HG02885 (cell line): ENCODE measurements at regions not wholly inside any gene's neighbourhood (a gene's known extent, or its start where the extent isn't known, plus 50 kb on each side); places are given as distances from the start of the nearest gene placed in this dataset.
A peak's percentile ranks its signal among the peaks of the same experiment; 100 is the strongest.
"Not testable (repeated sequence)": the region's sequence is repeated elsewhere in the genome, so short reads cannot be mapped to it uniquely, and the experiment has no call there.

Source experiments
- ATAC-seq: cut with Tn5 transposase; IDR thresholded peaks from one replicate; pipeline ENCODE4 v1.9.1; 2021; ENCODE audit warnings: mild to moderate bottlenecking; ENCODE audit not compliant: unreplicated experiment, poor library complexity

DNA sequence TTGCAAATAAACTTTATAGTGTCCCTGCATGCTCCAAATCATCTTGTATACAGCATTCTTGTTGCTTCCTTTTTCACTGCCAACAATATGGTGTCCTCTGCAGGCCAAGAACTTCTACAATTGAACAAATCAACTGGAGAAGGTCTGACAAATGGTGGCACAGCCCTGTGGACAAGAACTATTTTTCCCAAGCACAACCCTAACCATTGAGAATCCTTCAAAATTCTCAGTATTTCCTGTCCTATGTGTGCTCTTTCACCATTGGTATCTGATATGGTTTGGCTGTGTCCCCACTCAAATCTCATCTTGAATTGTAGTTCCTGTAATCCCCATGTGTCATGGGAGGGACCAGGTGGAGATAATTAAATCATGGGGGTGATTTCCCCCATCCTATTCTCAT is 865.1 kb upstream of the ACVR2A start:
- ATAC-seq, result no peak

DNA sequence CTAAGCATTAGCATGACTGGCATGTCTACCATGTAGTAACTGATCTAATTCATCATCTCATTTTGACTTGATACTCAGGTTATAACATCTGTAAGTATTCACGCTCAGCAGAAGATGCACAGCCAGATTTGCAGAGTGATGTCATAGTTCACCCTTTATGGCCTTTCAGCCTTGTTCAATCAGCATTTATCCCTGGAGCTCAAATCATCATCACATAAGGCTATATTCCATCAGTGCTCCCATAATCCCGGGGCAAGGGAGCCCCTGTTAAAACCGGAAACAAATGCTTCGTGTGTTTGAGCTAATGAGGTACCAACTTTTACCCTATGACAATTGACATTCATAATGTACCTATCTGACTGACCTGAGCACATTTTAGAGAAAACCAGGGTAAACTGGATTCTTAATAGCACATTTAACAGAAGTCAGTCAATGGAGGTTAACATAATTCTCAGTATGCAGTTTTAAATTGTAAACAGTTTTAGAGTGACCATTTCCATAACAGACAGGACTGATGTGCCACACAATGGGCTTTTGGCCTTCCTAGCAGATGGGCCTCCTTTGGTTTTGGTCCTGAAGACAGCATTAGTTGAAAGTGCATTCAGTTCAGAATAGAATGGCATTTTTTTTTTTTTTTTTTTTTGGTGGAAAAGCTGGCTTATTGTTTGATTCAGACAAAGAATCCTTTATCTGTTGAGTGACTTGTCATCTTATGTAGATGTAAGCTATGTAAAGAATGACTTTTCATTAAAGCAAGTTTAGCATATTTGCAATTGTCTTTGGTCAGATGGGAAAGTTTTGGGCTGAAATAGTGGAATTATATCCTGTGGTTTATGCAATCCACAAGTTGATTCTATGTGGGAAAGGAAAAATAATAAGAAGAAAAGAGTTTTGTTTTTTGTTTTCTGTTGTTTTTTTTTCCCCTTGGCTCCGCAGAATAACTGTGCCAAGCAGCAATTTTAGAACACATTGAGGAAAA is 866.0 kb upstream of the ACVR2A start:
- ATAC-seq, result no peak

DNA sequence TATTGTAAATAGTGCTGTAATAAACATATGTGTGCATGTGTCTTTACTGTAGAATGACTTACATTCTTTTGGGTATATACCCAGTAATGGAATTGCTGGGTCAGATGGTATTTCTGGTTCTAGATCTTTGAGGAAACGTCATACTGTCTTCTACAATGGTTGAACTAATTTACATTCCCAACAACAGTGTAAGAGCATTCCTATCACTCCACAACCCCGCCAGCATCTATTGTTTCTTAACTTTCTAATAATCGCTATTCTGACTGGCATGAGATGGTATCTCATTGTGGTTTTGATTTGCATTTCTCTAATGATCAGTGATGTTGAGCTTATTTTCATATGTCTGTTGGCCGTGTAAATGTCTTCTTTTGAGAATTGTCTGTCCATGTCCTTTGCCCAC is 873.8 kb upstream of the ACVR2A start:
- not testable (repeated sequence) for ATAC-seq

DNA sequence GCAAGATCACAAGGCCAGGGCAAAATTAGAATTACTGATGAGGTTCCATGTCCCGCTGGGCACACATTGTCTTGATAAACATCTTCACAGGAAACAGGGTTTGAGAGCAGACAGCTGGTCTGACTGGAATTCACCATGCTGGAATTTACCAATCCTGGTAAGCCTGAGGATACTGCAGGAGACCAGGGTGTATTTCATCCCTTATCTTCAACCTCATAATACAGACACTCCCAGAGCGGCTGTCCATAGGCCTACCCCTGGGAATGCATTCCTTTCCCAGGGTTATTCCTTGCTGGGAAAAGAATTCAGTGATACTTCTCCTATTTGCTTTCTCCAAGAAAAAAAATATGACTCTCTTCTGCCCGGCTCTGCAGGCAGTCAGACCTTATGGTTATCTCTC is 875.1 kb upstream of the ACVR2A start:
- not testable (repeated sequence) for ATAC-seq

GRCh38 chr2:146964494-146964893 is 880.3 kb upstream of the ACVR2A start:
- ATAC-seq, result no peak

- ATAC-seq, result no peak
Measured at GRCh38 chr2:146954544-146954943, 890.3 kb upstream of the ACVR2A start.

DNA sequence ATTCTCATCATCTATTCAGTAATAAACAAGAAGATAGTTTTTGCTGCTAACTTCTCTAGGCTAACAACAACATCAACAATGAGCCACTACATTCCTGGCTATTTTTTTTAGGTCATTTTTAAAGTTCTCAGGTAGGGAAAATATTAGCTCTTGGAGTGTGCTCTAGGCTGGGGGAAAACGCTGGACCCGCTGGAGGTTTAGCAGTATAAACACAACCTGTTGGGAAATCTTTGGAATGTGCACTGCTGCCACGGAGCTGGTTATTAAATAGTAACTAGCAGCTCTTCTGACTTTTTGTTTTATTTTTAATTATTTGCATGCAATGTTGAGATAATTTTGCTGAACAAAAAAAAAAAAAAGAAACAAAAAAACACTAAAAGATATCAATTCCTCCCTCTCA is 892.1 kb upstream of the ACVR2A start:
- ATAC-seq, result no peak

DNA sequence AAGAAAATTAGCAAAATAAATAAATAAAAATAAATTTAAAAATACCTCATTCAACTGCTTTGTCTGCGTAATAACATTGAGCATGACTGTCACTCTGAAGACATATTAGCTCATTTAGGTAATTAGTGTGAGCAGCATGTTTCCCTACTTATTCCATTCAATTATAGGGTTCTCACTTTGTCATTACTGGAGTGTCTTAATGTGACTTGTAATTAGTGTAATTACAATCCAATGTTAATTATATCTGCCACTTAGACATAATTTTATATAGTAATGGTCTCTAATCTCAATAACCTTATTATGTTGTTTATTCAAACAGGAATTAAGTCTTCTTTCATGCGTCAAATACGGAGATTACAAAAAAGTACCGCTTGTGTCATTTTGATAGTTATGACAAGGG is 893.9 kb upstream of the ACVR2A start:
- no peak for ATAC-seq

GRCh38 chr2:146950361-146950760 is 894.5 kb upstream of the ACVR2A start:
- no peak for ATAC-seq

GRCh38 chr2:146949400-146949799 is 895.4 kb upstream of the ACVR2A start:
- ATAC-seq, result no peak

GRCh38 chr2:146944601-146945000 is 900.2 kb upstream of the ACVR2A start:
- ATAC-seq, result no peak

- ATAC-seq, result no peak
Measured at GRCh38 chr2:146939991-146940685, 904.7 kb upstream of the ACVR2A start.

DNA sequence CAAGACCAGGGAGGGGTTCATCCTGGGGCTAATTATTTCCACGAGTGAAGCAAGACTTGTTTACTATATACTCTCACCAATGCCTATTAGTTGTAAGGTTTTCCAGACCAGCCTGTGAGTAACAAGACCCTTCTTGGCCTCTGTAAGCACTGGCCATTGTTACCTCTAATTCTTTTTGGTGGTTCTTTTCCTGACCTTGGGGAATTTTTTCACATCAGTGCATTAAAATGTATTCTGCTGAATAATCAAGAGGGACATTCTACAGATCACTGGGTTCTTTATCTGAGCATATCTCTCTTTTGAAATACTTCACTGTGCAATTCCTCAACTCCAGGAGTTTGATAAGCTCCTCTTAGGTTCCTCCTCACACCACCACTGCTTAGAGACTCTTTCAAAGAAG is 909.9 kb upstream of the ACVR2A start:
- ATAC-seq, result no peak

DNA sequence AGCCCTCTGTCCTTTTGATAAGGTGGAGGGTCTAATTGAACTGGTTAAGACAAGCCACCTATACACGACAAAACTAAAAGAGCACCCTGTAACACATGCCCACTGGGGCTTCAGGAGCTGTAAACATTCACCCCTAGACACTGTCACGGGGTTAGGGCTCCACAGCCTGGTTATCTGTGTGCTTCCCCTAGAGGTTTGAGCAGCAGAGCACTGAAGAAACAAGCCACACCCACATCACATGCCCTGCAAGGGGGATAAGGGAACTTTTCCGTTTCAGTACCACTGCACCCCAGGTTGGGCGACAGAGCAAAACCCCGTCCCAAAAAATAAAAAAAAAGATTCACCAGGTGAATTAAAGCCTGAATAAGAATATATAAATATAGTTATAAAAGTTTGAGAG is 913.7 kb upstream of the ACVR2A start:
- ATAC-seq, result no peak

GRCh38 chr2:146927080-146927711 is 917.6 kb upstream of the ACVR2A start:
- peak; percentile 55 for ATAC-seq

GRCh38 chr2:146918280-146918679 is 926.5 kb upstream of the ACVR2A start:
- ATAC-seq, result no peak

- no peak for ATAC-seq
Measured at GRCh38 chr2:146917431-146918042, 927.3 kb upstream of the ACVR2A start.

- no peak for ATAC-seq
Measured at GRCh38 chr2:146916914-146917313, 927.9 kb upstream of the ACVR2A start.

DNA sequence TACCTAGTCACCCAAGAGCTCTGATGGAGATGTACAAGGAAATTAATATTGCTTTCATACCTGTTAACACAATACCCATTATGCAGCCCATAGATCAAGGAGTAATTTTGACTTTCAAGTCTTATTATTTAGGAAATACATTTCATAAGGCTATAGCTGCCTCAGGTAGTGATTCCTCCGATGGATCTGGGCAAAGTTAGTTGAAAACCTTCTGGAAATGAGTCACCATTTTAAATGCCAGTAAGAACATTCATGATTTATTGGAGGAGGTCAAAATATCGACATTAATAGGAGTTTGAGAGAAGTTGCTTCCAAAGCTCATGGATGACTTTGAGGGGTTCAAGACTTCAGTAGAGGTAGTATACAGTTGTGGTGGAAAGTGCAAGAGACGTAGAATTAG is 931.4 kb upstream of the ACVR2A start:
- no peak for ATAC-seq

DNA sequence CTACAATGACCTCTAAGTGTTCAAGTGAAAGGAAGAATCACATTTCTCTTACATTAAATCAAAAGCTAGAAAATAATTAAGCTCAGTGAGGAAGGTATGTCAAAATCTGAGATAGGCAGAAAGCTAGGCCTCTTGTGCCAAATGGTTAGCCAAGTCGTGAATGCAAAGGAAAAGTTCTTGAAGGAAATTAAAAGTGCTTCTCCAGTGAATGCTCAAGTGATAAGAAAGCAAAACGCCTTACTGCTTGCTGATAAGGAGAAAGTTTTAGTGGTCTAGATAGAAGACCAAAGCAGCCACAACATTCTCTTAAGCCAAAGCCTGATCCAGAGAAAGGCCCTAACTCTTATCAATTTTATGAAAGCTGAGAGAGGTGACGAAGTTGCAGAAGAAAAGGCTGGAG is 932.3 kb upstream of the ACVR2A start:
- ATAC-seq, result no peak

- no peak for ATAC-seq
Measured at GRCh38 chr2:146908776-146909175, 936.1 kb upstream of the ACVR2A start.
